RWPE1 (cell line): ENCODE measurements at regions not wholly inside any gene's neighbourhood (a gene's known extent, or its start where the extent isn't known, plus 50 kb on each side); places are given as distances from the start of the nearest gene placed in this dataset.

Experiments used
- CTCF ChIA-PET: fragments of 350-600 bp; sonication (Branson Sonifier 250); formaldehyde crosslinking; extraction: SDS; loops from one replicate; lab custom pipeline; 2021; lab: Yijun Ruan, JAX
- POLR2A ChIA-PET: fragments of 400-600 bp; formaldehyde crosslinking; extraction: SDS; loops from one replicate; lab custom pipeline; 2020; ENCODE audit warnings: antibody characterized with exemption; ENCODE audit not compliant: low non-redundant PET; lab: Yijun Ruan, JAX
- DNase-seq: peaks from one replicate; pipeline ENCODE4 v3.0.0; 2012; ENCODE audit warnings: low spot score
- H3K27ac ChIP-seq: fragments of 450-650 bp; 2 replicates; pipeline ENCODE4 v1.5.1; 2017
- CTCF ChIP-seq: fragments of 450-650 bp; conservative IDR thresholded peaks from 2 replicates; pipeline ENCODE4 v1.5.1; 2017; ENCODE audit warnings: low read depth, mild to moderate bottlenecking

GRCh38 chr1:5364591-5364990 lies 627.6 kb downstream of the NPHP4 start:
- no peak overlapping the region for H3K27ac ChIP-seq
- ChIA-PET CTCF (no interaction called here), POLR2A (no interaction called here)
- no peak for TF ChIP-seq CTCF
- no peak for DNase-seq

- no peak for TF ChIP-seq CTCF
- H3K27ac ChIP-seq, result no peak overlapping the region
- POLR2A ChIA-PET, result no interaction called here
- no peak for DNase-seq
- CTCF ChIA-PET, result interaction anchor here (0.6 kb wide), 1 partner anchor 10 kb away, joined by 4 read pairs; no protein-coding TSS in a partner anchor
Measured at GRCh38 chr1:5354681-5355080, 637.5 kb downstream of the NPHP4 start.

- POLR2A ChIA-PET, result no interaction called here
- DNase-seq, result no peak
- CTCF ChIA-PET, result no interaction called here
Measured at GRCh38 chr1:5351366-5351765, 640.9 kb downstream of the NPHP4 start.

GRCh38 chr1:5349526-5349925 lies 642.7 kb downstream of the NPHP4 start:
- DNase-seq, result no peak
- ChIA-PET POLR2A (no interaction called here), CTCF (no interaction called here)
- no peak for TF ChIP-seq CTCF
- no peak overlapping the region for H3K27ac ChIP-seq

More at GRCh38 chr1:5351366-5351765, 640.9 kb downstream of the NPHP4 start:
- no peak overlapping the region for H3K27ac ChIP-seq
- no peak for TF ChIP-seq CTCF

- DNase-seq, result no peak
- ChIA-PET CTCF (no interaction called here), POLR2A (no interaction called here)
- no peak for TF ChIP-seq CTCF
- H3K27ac ChIP-seq, result no peak overlapping the region
Measured at GRCh38 chr1:5348732-5349465, 643.3 kb downstream of the NPHP4 start.

- TF ChIP-seq CTCF, result no peak
- no peak for DNase-seq
- CTCF ChIA-PET, result interaction anchor here (0.7 kb wide), 1 partner anchor 96 kb away, joined by 3 read pairs; no protein-coding TSS in a partner anchor
- no peak overlapping the region for H3K27ac ChIP-seq
- POLR2A ChIA-PET, result no interaction called here
Measured at GRCh38 chr1:5347726-5348125, 644.5 kb downstream of the NPHP4 start.
